ENCODE measurements at regions not wholly inside any gene's neighbourhood (a gene's known extent, or its start where the extent isn't known, plus 50 kb on each side); places are given as distances from the start of the nearest gene placed in this dataset.

- H3K27ac ChIP-seq: no peak overlapping the region
- no peak for TF ChIP-seq ZFX (IDR thresholded peaks at IDR 0.05)
- TF ChIP-seq CTCF (conservative IDR thresholded peaks at IDR 0.05): no peak
Measured at GRCh38 chr1:201663491-201664113, 124.7 kb downstream of the NAV1 start.

- TF ChIP-seq ZFX (IDR thresholded peaks at IDR 0.05) (no peak), CTCF (conservative IDR thresholded peaks at IDR 0.05) (no peak)
- no peak overlapping the region for H3K27ac ChIP-seq
Measured at GRCh38 chr1:201665036-201665435, 126.1 kb downstream of the NAV1 start.

- TF ChIP-seq CTCF (conservative IDR thresholded peaks at IDR 0.05) (no peak), ZFX (IDR thresholded peaks at IDR 0.05) (no peak)
- no peak overlapping the region for H3K27ac ChIP-seq
Measured at GRCh38 chr1:201666102-201666501, 127.2 kb downstream of the NAV1 start.

GRCh38 chr1:201666645-201667044, 127.7 kb downstream of the NAV1 start:
- TF ChIP-seq CTCF (conservative IDR thresholded peaks at IDR 0.05): no peak
- no peak for TF ChIP-seq ZFX (IDR thresholded peaks at IDR 0.05)
- no peak overlapping the region for H3K27ac ChIP-seq

GRCh38 chr1:201667479-201667878, 128.6 kb downstream of the NAV1 start:
- TF ChIP-seq ZFX (IDR thresholded peaks at IDR 0.05): no peak
- no peak for TF ChIP-seq CTCF (conservative IDR thresholded peaks at IDR 0.05)
- no peak overlapping the region for H3K27ac ChIP-seq

- H3K27ac ChIP-seq: no peak overlapping the region
- no peak for TF ChIP-seq ZFX (IDR thresholded peaks at IDR 0.05)
- no peak for TF ChIP-seq CTCF (conservative IDR thresholded peaks at IDR 0.05)
Measured at GRCh38 chr1:201670517-201670916, 131.6 kb downstream of the NAV1 start.

- no peak overlapping the region for H3K27ac ChIP-seq
- TF ChIP-seq ZFX (IDR thresholded peaks at IDR 0.05) (no peak), CTCF (conservative IDR thresholded peaks at IDR 0.05) (no peak)
Measured at GRCh38 chr1:201672685-201673084, 133.8 kb downstream of the NAV1 start.

Data from C4-2B (cell line).